ENCODE measurements at regions not wholly inside any gene's neighbourhood (a gene's known extent, or its start where the extent isn't known, plus 50 kb on each side); places are given as distances from the start of the nearest gene placed in this dataset.

GRCh38 chr16:48044117-48044516 is 111.7 kb downstream of the ABCC12 start:
- TF ChIP-seq, protein P1, sequence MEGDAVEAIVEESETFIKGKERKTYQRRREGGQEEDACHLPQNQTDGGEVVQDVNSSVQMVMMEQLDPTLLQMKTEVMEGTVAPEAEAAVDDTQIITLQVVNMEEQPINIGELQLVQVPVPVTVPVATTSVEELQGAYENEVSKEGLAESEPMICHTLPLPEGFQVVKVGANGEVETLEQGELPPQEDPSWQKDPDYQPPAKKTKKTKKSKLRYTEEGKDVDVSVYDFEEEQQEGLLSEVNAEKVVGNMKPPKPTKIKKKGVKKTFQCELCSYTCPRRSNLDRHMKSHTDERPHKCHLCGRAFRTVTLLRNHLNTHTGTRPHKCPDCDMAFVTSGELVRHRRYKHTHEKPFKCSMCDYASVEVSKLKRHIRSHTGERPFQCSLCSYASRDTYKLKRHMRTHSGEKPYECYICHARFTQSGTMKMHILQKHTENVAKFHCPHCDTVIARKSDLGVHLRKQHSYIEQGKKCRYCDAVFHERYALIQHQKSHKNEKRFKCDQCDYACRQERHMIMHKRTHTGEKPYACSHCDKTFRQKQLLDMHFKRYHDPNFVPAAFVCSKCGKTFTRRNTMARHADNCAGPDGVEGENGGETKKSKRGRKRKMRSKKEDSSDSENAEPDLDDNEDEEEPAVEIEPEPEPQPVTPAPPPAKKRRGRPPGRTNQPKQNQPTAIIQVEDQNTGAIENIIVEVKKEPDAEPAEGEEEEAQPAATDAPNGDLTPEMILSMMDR (IDR thresholded peaks at IDR 0.05) = no peak
- no peak for TF ChIP-seq POLR2A (IDR thresholded peaks at IDR 0.05)
- no peak for TF ChIP-seq POLR2AphosphoS5 (IDR thresholded peaks at IDR 0.05)
- TF ChIP-seq EP300 (IDR thresholded peaks at IDR 0.05) = no peak
